ENCODE measurements at regions not wholly inside any gene's neighbourhood (a gene's known extent, or its start where the extent isn't known, plus 50 kb on each side); places are given as distances from the start of the nearest gene placed in this dataset.

DNA sequence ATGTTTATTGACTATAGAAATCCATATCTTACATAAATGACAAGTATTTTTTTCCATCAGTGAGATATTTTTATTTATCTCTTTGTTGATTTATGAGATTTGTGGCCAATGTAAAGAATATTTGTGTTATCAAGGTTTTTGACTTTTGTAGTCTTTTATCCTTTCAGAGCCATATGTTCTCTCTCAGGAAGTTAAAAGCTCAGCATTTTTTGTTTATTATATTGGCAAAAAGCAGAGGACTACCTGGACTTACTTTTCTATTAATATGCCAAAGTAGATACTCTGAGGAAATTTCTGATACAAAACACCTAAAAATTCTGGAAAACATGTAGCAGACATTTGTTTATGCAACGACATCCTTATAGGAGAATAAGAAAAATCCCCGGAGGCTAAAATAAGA is 490.3 kb downstream of the SLC6A15 start:
- H3K27ac ChIP-seq (ENCODE audit: low read depth in 1 of 2, low read length in 2 of 2) = no peak overlapping the region
- no peaks in the 10 kb centered on the region for H3K4me1 Mint-ChIP-seq
- no peaks in the 10 kb centered on the region for H3K27me3 ChIP-seq (ENCODE audit: control insufficient read depth in 2 of 2, insufficient read depth in 2 of 2, low read length in 2 of 2)
- DNase-seq = no peak
- H3K9me3 Mint-ChIP-seq = peaks cover 0 to 3% (median 0%) of the 10 kb centered on the region in 7 donors
- TF ChIP-seq, protein P1, sequence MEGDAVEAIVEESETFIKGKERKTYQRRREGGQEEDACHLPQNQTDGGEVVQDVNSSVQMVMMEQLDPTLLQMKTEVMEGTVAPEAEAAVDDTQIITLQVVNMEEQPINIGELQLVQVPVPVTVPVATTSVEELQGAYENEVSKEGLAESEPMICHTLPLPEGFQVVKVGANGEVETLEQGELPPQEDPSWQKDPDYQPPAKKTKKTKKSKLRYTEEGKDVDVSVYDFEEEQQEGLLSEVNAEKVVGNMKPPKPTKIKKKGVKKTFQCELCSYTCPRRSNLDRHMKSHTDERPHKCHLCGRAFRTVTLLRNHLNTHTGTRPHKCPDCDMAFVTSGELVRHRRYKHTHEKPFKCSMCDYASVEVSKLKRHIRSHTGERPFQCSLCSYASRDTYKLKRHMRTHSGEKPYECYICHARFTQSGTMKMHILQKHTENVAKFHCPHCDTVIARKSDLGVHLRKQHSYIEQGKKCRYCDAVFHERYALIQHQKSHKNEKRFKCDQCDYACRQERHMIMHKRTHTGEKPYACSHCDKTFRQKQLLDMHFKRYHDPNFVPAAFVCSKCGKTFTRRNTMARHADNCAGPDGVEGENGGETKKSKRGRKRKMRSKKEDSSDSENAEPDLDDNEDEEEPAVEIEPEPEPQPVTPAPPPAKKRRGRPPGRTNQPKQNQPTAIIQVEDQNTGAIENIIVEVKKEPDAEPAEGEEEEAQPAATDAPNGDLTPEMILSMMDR (IDR thresholded peaks at IDR 0.05) = no peak
- no peaks in the 10 kb centered on the region for H4K20me1 ChIP-seq (ENCODE audit: insufficient read depth, low read length)
- H3K4me3 ChIP-seq (replicated peaks in 1 of 3; ENCODE audit: low read depth in 2 of 3, low read length in 3 of 3) = no peak overlapping the region
- H3K4me3 Mint-ChIP-seq = no peak overlapping the region
- no peaks in the 10 kb centered on the region for H3K36me3 Mint-ChIP-seq
- WGBS (ENCODE audit: insufficient coverage) = no CpG with 5 or more reads among the region's 2 CpGs
- no peaks in the 10 kb centered on the region for H3K27me3 Mint-ChIP-seq (ENCODE audit: low read depth in 3 of 3)
- H3K4me2 ChIP-seq (replicated peaks; ENCODE audit: extremely low read depth, low read length, poor library complexity, severe bottlenecking) = no peak overlapping the region
- no peak overlapping the region for H2AFZ ChIP-seq (ENCODE audit: insufficient read depth, low read depth, low read length, poor library complexity, severe bottlenecking)
- H3K27ac Mint-ChIP-seq = no peak overlapping the region
- intact Hi-C loops (cut with micrococcal nuclease) = no loop called here
- no peaks in the 10 kb centered on the region for H3K36me3 ChIP-seq (replicated peaks in 1 of 2; ENCODE audit: control insufficient read depth in 1 of 2, insufficient read depth in 2 of 2, low read length in 2 of 2)
- H3K9ac ChIP-seq (ENCODE audit: insufficient read depth, low read length, poor library complexity, severe bottlenecking) = no peak overlapping the region
- H3K9me3 ChIP-seq (replicated peaks in 1 of 2; ENCODE audit: control insufficient read depth in 1 of 2, insufficient read depth in 1 of 2, low read length in 2 of 2) = no peaks in the 10 kb centered on the region
- no peaks in the 10 kb centered on the region for H3K4me1 ChIP-seq (ENCODE audit: control insufficient read depth in 1 of 2, insufficient read depth in 2 of 2, low read length in 2 of 2)
- no peaks in the 10 kb centered on the region for H3K79me2 ChIP-seq (ENCODE audit: insufficient read depth, low read length)

DNA sequence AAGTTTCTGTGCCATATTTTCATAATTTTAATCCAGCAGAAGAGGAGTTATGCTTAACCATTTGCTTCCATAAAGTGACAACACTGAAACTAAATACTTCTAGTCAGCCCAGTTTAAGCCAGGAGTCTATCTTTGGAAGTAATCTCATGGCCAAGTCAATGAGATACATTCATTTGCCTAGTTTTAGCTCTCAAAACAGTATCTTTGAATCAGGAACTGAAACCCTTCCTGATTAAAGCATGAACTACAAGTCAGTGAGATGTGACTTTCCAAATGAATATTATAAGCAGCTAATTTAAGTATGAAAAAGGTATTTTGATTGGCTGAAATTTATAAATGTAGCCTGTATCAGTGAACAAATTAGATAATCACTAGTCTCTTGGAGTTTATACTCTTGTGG is 491.5 kb downstream of the SLC6A15 start:
- no peaks in the 10 kb centered on the region for H3K9me3 ChIP-seq (replicated peaks in 1 of 2; ENCODE audit: control insufficient read depth in 1 of 2, insufficient read depth in 1 of 2, low read length in 2 of 2)
- no peaks in the 10 kb centered on the region for H3K79me2 ChIP-seq (ENCODE audit: insufficient read depth, low read length)
- Mint-ChIP-seq H3K36me3 (no peaks in the 10 kb centered on the region), H3K4me3 (no peak overlapping the region), H3K9me3 (peaks cover 0 to 3% (median 0%) of the 10 kb centered on the region in 7 donors), H3K27me3 (ENCODE audit: low read depth in 3 of 3) (no peaks in the 10 kb centered on the region), H3K4me1 (no peaks in the 10 kb centered on the region), H3K27ac (no peak overlapping the region)
- no peak for DNase-seq
- H4K20me1 ChIP-seq (ENCODE audit: insufficient read depth, low read length) = no peaks in the 10 kb centered on the region
- no peaks in the 10 kb centered on the region for H3K4me1 ChIP-seq (ENCODE audit: control insufficient read depth in 1 of 2, insufficient read depth in 2 of 2, low read length in 2 of 2)
- intact Hi-C loops (cut with micrococcal nuclease) = no loop called here
- no peaks in the 10 kb centered on the region for H3K36me3 ChIP-seq (replicated peaks in 1 of 2; ENCODE audit: control insufficient read depth in 1 of 2, insufficient read depth in 2 of 2, low read length in 2 of 2)
- H3K4me2 ChIP-seq (replicated peaks; ENCODE audit: extremely low read depth, low read length, poor library complexity, severe bottlenecking) = no peak overlapping the region
- no peak overlapping the region for H3K9ac ChIP-seq (ENCODE audit: insufficient read depth, low read length, poor library complexity, severe bottlenecking)
- H3K27ac ChIP-seq (ENCODE audit: low read depth in 1 of 2, low read length in 2 of 2) = no peak overlapping the region
- H3K4me3 ChIP-seq (replicated peaks in 1 of 3; ENCODE audit: low read depth in 2 of 3, low read length in 3 of 3) = no peak overlapping the region
- H3K27me3 ChIP-seq (ENCODE audit: control insufficient read depth in 2 of 2, insufficient read depth in 2 of 2, low read length in 2 of 2) = no peaks in the 10 kb centered on the region
- H2AFZ ChIP-seq (ENCODE audit: insufficient read depth, low read depth, low read length, poor library complexity, severe bottlenecking) = no peak overlapping the region
- TF ChIP-seq, protein P1 (IDR thresholded peaks at IDR 0.05) = no peak

All from CD14-positive monocyte (primary cell).